Omental fat pad (tissue), 3 donors: ENCODE measurements at regions not wholly inside any gene's neighbourhood (a gene's known extent, or its start where the extent isn't known, plus 50 kb on each side); places are given as distances from the start of the nearest gene placed in this dataset.

Experiments
- ATAC-seq: fragments of 150-250 bp; one replicate; pipeline ENCODE4 v1.9.1; 2016; ENCODE audit warnings: mild to moderate bottlenecking, moderate library complexity; ENCODE audit not compliant: low FRiP score
- DNase-seq: peaks from one replicate; pipeline ENCODE4 v3.0.0-alpha.2; 2019; ENCODE audit warnings: low spot score
- CTCF ChIP-seq, 3 donors: fragments of 450-650 bp; IDR thresholded peaks; one replicate each; pipeline ENCODE4 v1.5.1; 2016 to 2017; ENCODE audit warnings: antibody characterized with exemption in 3 of 3, mild to moderate bottlenecking in 3 of 3, moderate library complexity in 2 of 3

GRCh38 chr4:138452826-138453225 lies 210.7 kb upstream of the SLC7A11 start:
- no peak for ATAC-seq
- no peak for TF ChIP-seq CTCF (IDR thresholded peaks at IDR 0.05)
- DNase-seq, result no peak

- DNase-seq (no peak), ATAC-seq (no peak)
- no peak for TF ChIP-seq CTCF (IDR thresholded peaks at IDR 0.05)
These were observed 209.1 kb upstream of the SLC7A11 start for GRCh38 chr4:138451276-138451663.

GRCh38 chr4:138450546-138451275 lies 208.6 kb upstream of the SLC7A11 start:
- DNase-seq (no peak), ATAC-seq (no peak)
- TF ChIP-seq CTCF (IDR thresholded peaks at IDR 0.05), result no peak

- DNase-seq (no peak), ATAC-seq (no peak)
- no peak for TF ChIP-seq CTCF (IDR thresholded peaks at IDR 0.05)
These were observed 207.8 kb upstream of the SLC7A11 start for GRCh38 chr4:138449938-138450337.

- no peak for ATAC-seq
- TF ChIP-seq CTCF (IDR thresholded peaks at IDR 0.05), result no peak
- no peak for DNase-seq
These were observed 206.0 kb upstream of the SLC7A11 start for GRCh38 chr4:138448169-138448568.

GRCh38 chr4:138446456-138446855 lies 204.3 kb upstream of the SLC7A11 start:
- DNase-seq, result no peak
- ATAC-seq, result no peak
- no peak for TF ChIP-seq CTCF (IDR thresholded peaks at IDR 0.05)

- DNase-seq (no peak), ATAC-seq (no peak)
- no peak for TF ChIP-seq CTCF (IDR thresholded peaks at IDR 0.05)
These were observed 202.9 kb upstream of the SLC7A11 start for GRCh38 chr4:138445098-138445497.
